M059J (cell line): ENCODE measurements at regions not wholly inside any gene's neighbourhood (a gene's known extent, or its start where the extent isn't known, plus 50 kb on each side); places are given as distances from the start of the nearest gene placed in this dataset.

Experiments used
- DNase-seq: peaks from one replicate; pipeline ENCODE4 v3.0.0-alpha.2; 2012; ENCODE audit warnings: low read depth

GRCh38 chr6:22059126-22059525, 237.7 kb downstream of the PRL start:
- DNase-seq = no peak

DNA sequence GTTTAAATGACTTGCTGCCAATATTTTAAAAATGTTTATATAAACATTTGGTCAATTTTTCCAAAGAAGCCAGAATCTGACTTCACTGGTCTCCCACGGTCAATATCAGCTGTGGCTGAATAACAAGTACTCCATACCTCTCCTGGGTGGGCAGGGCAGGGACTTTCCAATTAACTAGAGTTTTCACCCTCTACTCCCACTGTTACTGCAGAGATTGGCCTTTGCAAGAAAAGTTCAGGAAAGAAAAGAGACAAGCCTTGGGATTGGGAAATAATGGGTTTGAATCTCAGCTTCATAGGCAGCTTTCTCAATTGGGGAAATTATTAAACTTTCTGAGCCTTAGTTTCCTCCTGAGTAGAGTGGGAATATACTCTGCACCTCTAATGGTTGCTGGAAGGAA, 236.9 kb downstream of the PRL start:
- DNase-seq = no peak

DNA sequence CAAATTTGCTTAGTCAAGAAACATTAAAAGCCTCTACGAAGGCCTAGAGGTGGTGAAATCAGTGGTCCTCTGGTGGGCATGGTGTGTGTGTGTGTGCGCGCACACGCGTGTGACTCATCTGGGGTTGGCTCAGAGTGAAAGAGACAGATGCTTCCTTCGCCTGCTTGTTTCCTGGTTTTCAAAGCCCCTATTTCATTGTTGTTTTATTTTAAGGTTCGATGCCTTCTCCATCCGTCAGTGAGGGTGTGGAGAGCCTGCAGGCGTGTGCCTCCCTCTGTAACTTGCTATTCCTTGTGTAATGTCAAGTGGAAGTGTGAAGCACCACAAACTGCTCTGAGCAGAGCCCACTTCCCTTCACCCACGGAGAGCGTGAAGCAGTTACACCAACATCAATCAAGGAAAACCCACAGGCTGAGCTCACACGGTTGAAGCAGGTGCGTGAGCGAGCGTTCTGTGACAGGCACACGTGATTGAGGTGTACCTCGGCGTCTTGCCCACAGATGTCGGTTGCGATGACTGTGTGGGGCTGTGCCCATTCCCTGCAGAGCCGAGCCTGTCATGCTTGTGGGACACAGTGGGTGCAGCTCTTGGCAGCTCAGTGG, 233.9 kb downstream of the PRL start:
- no peak for DNase-seq

GRCh38 chr6:22064558-22064957, 232.3 kb downstream of the PRL start:
- no peak for DNase-seq

DNA sequence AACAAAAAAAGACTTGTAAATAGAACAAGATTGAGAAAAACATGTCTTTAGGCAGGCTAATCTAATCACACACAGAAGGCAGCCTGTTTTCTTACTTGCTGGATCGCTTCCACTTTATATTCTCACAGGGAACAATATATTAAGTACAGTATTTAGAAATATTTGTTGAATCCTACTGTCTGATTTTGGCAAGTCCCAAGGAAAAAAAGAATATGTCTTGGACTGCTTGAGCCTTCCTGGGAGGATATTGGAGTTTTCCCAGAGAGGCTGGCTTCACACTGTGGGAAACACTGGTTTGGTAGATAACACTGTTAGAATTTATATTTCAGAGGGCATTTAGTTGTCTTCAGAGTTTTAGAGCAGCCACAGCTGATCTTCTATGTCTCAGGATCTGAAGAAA, 229.7 kb downstream of the PRL start:
- no peak for DNase-seq

DNA sequence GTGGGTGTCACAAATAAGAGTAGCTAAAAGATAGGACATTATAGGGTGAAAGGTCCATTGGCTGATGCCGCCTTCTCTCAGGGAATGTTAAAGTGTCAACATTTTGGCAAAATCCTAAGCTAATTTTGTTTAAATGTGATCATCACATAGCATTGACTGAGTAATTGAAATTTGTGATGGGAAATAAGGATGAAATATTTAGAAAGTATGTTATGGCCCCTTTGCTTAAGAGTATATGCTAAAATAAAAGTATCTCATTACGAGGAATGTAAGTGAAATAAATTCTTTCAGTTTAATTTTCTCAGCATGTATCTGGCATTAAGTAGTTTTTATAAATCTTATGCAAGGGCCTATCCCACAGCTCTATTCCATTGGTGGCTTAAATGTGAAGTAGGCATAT, 229.2 kb downstream of the PRL start:
- DNase-seq = no peak

DNA sequence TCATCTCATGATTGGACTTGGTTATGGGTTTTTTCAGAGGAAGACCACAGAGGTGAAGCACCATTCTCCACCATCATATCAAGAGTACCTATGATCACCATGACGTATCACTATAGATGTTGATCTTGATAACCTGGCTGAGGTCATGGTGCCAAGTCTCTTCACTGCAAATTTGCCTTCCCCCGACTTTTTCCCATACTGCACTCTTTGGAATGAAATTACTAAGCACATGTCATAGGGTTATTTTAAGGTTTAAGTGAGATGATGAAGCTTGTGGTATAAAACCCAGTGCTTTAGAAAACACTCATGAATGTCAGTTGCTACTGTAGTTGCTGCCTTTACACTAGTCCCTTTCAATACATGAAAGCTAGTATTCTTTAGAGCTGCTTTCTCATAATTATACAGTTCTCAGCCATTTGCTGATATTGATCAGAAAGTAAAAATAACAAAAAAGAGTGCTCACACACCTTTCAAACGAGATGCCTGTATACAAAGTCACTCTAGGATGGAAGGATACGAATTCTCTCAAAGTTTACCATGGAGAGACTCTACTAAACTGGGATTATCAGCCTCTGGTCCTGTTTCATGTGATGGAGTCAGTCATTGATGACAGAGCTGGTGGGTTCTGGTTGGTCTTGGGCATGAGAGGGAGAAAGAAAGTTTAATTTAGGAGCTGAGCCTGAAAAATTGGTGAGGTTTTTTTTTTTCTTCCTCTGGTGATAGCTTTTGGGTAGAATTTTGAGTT, 228.1 kb downstream of the PRL start:
- DNase-seq = no peak

DNA sequence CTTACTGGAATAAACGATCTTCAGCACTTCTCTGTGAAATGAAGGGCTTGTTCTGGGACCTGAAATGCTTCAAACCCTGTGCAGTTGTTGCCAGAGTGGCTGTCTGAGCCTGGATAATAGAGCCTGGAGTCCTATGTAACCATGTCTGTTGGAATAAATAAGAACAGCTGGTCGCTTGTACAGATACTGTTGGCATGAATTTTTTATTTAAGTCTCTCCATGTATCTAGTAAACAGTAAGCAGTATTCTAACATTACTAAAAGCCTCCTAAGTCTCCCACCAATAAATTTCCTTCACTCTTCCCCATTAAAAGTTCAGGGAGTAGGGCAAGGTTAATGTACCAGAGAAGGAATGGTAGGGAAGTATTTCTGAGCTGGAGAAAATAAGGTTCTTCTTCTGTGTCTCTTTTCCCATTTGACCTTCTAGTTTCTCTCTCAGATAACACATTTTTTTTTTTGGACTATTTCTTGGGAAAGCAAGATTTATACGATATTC, 227.5 kb downstream of the PRL start:
- DNase-seq = no peak

- peak; percentile 33 for DNase-seq
Observed at GRCh38 chr6:22071270-22072041, 225.4 kb downstream of the PRL start.

DNA sequence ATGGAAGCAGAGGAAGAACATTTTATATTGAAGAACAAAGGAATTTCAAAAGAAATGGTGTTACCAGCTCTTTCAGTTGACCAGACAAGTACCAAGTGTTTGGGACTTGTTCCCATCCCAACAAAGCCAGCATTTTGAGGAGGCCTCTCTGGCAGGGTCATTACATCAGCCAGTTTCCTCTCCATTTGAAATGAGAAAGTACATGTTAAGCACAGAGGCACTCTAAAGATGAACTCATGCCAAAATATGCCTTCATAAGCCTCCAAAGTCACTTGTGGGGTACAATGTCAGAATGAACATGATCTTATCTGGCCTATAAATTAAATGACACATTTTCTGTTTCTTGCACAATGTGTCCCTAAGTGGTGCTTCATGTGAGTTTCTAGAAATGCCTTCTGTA, 223.9 kb downstream of the PRL start:
- DNase-seq = peak; percentile 48

GRCh38 chr6:22073516-22074198, 223.2 kb downstream of the PRL start:
- DNase-seq = no peak

DNA sequence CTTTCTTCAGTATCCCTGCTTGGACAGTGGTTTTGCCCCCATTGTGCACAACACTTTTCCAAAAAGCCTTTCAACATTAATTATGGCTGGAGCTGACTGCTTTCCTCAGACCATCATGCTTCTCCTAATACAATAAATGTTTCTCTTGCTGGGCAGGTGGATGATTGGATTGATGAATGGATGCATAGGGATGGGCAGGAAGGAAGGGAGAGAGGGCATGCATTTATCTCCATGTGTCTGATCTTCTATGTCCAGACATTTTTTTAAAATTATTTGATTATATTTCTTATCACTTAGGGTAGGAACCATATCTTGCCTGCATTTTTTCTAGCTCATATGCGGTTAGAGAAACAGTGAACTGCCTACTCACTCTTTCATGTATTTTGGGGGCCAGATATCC, 218.5 kb downstream of the PRL start:
- DNase-seq = no peak

GRCh38 chr6:22078802-22079545, 217.9 kb downstream of the PRL start:
- DNase-seq = no peak

GRCh38 chr6:22079783-22080182, 217.1 kb downstream of the PRL start:
- DNase-seq = no peak

- no peak for DNase-seq
Observed at GRCh38 chr6:22081709-22082108, 215.1 kb downstream of the PRL start.

DNA sequence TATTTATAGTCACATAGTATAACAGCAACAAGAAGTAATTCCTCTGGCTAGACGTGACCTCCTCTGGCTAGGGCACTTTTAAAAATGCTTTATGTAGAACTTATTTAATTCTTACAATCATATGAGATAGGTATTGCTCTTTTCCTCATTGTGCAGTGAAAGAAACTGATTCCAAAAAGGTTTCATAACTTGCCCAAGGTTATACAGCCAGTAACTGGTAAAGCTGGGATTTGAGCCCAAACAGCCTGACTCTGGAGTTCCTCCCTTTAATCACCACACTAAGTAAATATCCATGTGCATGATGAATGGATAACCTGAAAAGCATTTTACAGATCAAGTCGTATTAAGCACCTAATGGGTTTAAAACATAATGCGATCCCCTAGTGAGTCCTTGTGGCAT, 214.6 kb downstream of the PRL start:
- no peak for DNase-seq

GRCh38 chr6:22083119-22083518, 213.7 kb downstream of the PRL start:
- DNase-seq = no peak

DNA sequence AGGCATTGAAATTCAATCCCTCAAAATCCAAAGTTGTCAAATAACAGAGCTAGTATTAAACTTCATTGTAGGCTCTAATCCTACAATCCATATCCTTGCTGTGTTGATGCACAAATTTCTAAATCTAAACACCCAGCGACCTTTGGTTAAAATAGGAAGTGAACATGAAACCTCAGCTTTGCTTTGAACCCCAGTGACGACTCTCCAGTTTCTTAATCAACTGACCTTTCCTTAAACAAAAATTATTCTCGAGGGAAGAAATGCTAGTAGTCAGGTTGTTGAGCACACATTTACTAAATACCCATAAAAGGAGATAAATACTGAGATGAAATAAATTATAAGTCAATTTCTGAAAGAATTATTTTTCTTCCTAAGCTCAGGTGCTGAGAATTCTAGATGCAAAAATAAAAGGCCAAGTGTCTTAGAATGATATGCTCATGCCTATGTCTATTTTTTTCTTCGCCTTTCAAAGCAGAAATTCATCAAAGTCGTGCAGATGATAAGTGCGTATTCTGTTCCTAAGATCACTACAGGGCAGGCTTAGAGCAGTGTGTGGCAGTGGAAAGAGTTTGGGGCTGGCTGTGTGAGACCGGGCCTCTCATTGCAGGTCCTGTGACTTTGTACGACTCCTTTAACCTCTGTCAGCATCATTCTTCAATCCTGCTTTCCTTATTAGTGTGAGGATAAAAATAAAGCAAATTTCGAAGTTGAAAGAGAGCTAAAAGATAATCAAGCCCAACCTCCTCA, 208.7 kb downstream of the PRL start:
- DNase-seq = no peak

DNA sequence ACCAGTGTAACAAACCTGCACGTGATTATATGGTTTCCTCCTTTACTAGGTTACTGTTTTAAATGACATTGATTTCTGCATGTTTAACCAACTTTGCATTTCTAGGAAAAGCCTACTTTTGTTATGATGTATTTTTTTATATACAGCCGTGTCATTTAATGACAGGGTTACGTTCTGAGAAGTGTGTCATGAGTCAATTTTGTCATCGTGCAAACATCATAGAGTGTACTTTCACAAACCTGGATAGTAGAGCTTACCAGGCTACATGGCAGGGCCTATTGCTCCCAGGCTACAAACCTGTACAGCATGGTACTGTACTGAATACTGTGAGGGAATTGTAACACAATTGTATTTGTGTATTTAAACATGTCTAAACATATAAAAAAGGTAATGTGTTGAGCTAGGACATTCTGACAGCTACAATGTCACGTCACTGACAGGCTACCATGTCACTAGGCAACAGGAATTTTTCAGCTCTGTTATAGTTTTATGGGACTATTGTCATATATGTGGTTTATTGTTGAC, 205.3 kb downstream of the PRL start:
- DNase-seq = no peak

DNA sequence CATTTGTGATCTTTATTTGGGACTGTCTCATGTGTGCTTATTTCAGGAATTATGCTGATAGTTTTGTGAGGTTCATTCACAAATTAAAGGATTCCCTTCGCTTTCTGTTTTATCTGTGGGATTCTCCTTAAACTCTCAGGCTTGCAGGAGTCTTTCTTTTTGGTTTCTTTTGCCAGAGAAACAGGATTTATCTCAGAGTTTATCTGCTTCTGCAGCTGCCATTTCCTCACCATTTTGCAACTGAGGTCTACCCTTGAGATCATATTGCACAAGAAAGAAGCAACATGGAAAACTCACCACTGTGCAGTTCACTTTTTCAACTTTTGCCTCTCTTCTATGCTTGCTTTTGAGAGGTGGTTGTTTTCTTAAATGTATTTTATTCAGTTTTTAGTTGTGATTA, 201.0 kb downstream of the PRL start:
- no peak for DNase-seq

DNA sequence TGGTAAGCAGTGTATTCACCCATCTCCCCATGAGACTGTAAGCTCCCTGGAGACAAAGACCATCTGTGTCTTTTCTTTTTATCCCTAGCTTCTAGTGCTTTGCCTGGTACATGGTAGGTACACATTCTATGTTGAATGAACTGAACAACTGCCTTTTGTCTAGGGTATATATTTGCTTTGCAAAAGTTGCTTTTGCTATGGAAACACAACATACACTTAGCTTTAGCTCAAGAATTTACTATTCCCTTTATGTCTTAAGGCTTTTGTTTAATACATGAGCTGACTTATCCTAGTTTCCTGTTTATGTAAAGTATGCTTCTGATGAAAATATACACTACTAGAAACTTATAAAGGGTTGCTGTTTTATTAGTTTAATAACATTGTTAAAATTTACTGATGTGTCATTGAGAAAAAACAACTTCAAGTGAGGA, 198.2 kb downstream of the PRL start:
- peak; percentile 7 for DNase-seq
